ENCODE measurements at regions not wholly inside any gene's neighbourhood (a gene's known extent, or its start where the extent isn't known, plus 50 kb on each side); places are given as distances from the start of the nearest gene placed in this dataset.

GRCh38 chr2:104026725-104027124 lies 827.2 kb upstream of the POU3F3 start:
- no peaks in the 10 kb centered on the region for H3F3A ChIP-seq (ENCODE audit: insufficient read depth)
- H3K9me3 ChIP-seq (ENCODE audit: insufficient read depth, low read length): no peaks in the 10 kb centered on the region
- H3K4me3 ChIP-seq (ENCODE audit: insufficient read depth, low read length, poor library complexity, severe bottlenecking): no peak overlapping the region
- no peak overlapping the region for H3K9ac ChIP-seq (ENCODE audit: low read length)
- TF ChIP-seq CTCF (IDR thresholded peaks at IDR 0.05; ENCODE audit: insufficient read depth, low read length, poor library complexity, severe bottlenecking): no peak
- no peak for TF ChIP-seq EZH2phosphoT487 (conservative IDR thresholded peaks at IDR 0.05; ENCODE audit: low read length)
- H3K36me3 ChIP-seq (ENCODE audit: low read length): no peaks in the 10 kb centered on the region
- no peaks in the 10 kb centered on the region for H3K9me2 ChIP-seq (replicated peaks; ENCODE audit: insufficient read depth, low read length)
- no peaks in the 10 kb centered on the region for H3K79me2 ChIP-seq (ENCODE audit: insufficient read depth, low read length)
- no peaks in the 10 kb centered on the region for H3K27me3 ChIP-seq (ENCODE audit: low read length)
- H3K4me2 ChIP-seq (ENCODE audit: low read depth, low read length, poor library complexity, severe bottlenecking): no peak overlapping the region
- H3K27ac ChIP-seq (ENCODE audit: low read depth, low read length): no peak overlapping the region
- H4K20me1 ChIP-seq (ENCODE audit: low read depth, low read length): no peaks in the 10 kb centered on the region
- no peak overlapping the region for H2AFZ ChIP-seq (ENCODE audit: low read depth, low read length, severe bottlenecking)

- Histone ChIP-seq H3K9me3 (ENCODE audit: insufficient read depth, low read length) (no peaks in the 10 kb centered on the region), H4K20me1 (ENCODE audit: low read depth, low read length) (no peaks in the 10 kb centered on the region), H3K4me3 (ENCODE audit: insufficient read depth, low read length, poor library complexity, severe bottlenecking) (no peak overlapping the region), H3K4me2 (ENCODE audit: low read depth, low read length, poor library complexity, severe bottlenecking) (no peak overlapping the region), H3K27me3 (ENCODE audit: low read length) (no peaks in the 10 kb centered on the region), H3K79me2 (ENCODE audit: insufficient read depth, low read length) (no peaks in the 10 kb centered on the region), H3K27ac (ENCODE audit: low read depth, low read length) (no peak overlapping the region), H3K9ac (ENCODE audit: low read length) (no peak overlapping the region), H3F3A (ENCODE audit: insufficient read depth) (no peaks in the 10 kb centered on the region), H3K36me3 (ENCODE audit: low read length) (no peaks in the 10 kb centered on the region), H3K9me2 (replicated peaks; ENCODE audit: insufficient read depth, low read length) (no peaks in the 10 kb centered on the region), H2AFZ (ENCODE audit: low read depth, low read length, severe bottlenecking) (no peak overlapping the region)
- TF ChIP-seq CTCF (IDR thresholded peaks at IDR 0.05; ENCODE audit: insufficient read depth, low read length, poor library complexity, severe bottlenecking) (no peak), EZH2phosphoT487 (conservative IDR thresholded peaks at IDR 0.05; ENCODE audit: low read length) (no peak)
These were observed 826.6 kb upstream of the POU3F3 start for GRCh38 chr2:104027321-104027720.

DNA sequence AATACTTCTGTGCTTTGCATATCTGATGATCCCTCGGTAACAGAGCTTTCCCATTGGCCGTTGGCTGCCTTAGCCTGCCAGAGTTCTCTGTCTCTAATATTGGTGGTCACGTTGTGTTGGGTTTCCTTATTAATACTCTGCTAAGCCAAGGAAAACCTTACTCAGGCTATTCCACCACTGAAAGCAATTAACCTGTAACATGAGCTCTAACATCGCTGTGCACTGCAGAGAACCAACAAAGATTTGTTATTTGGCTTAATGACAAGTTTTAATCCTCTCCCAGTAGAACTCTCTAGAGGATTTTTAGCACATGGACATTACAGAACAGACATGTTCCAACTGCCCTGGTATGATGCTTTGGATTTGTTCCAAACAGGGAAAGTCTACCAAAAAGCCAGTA lies 825.9 kb upstream of the POU3F3 start:
- Histone ChIP-seq H3K36me3 (ENCODE audit: low read length) (no peaks in the 10 kb centered on the region), H3K9me2 (replicated peaks; ENCODE audit: insufficient read depth, low read length) (no peaks in the 10 kb centered on the region), H4K20me1 (ENCODE audit: low read depth, low read length) (no peaks in the 10 kb centered on the region), H3K27me3 (ENCODE audit: low read length) (no peaks in the 10 kb centered on the region), H2AFZ (ENCODE audit: low read depth, low read length, severe bottlenecking) (no peak overlapping the region), H3K27ac (ENCODE audit: low read depth, low read length) (no peak overlapping the region), H3K4me3 (ENCODE audit: insufficient read depth, low read length, poor library complexity, severe bottlenecking) (no peak overlapping the region), H3K9ac (ENCODE audit: low read length) (no peak overlapping the region), H3K79me2 (ENCODE audit: insufficient read depth, low read length) (no peaks in the 10 kb centered on the region), H3F3A (ENCODE audit: insufficient read depth) (no peaks in the 10 kb centered on the region), H3K4me2 (ENCODE audit: low read depth, low read length, poor library complexity, severe bottlenecking) (no peak overlapping the region), H3K9me3 (ENCODE audit: insufficient read depth, low read length) (no peaks in the 10 kb centered on the region)
- no peak for TF ChIP-seq EZH2phosphoT487 (conservative IDR thresholded peaks at IDR 0.05; ENCODE audit: low read length)
- TF ChIP-seq CTCF (IDR thresholded peaks at IDR 0.05; ENCODE audit: insufficient read depth, low read length, poor library complexity, severe bottlenecking): no peak
